ENCODE measurements at regions not wholly inside any gene's neighbourhood (a gene's known extent, or its start where the extent isn't known, plus 50 kb on each side); places are given as distances from the start of the nearest gene placed in this dataset.

DNA sequence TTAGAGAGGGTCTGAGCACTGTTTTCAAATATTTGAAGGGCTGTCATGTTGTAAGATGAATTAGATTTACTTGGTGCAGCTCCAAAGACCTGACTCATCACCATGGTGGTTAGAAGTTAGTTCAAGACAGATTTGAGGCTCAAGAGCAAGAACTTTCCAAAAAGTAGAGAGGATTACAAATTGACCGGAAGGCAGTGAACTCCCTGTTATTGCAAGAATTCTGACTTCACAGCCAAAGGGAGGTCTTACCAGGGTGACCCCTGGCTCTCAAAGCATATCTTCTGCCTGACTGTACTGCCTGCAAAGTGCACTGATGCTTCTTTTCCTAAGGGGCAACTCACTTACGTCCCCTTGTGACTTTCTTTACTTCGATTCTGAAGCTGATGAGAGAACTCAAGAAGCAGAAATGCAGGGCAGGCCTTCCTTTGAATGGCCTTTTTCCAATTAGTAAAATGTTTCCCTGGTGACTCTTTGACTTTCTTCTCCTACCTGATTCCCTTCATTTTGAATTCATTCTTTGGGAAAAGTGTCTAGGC is 86.4 kb downstream of the NAV1 start:
- TF ChIP-seq MYC (IDR thresholded peaks at IDR 0.05; ENCODE audit: insufficient read depth, insufficient read length, insufficient replicate concordance, low read length, severe bottlenecking) (no peak), CTCF (IDR thresholded peaks at IDR 0.05 in 2 of 3, conservative IDR thresholded peaks at IDR 0.05 in 1 of 3; ENCODE audit: control insufficient read depth in 2 of 3, extremely low read depth in 1 of 3, insufficient read depth in 1 of 3, low read depth in 3 of 3, low read length in 3 of 3) (no peak), TCF12 (IDR thresholded peaks at IDR 0.05; ENCODE audit: low read depth, low read length) (no peak), E4F1 (IDR thresholded peaks at IDR 0.05; ENCODE audit: borderline replicate concordance, partially characterized antibody) (no peak), POLR2A (IDR thresholded peaks at IDR 0.05; ENCODE audit: low read depth, low read length) (no peak), REST (IDR thresholded peaks at IDR 0.05; ENCODE audit: low read depth, low read length) (no peak), PML (IDR thresholded peaks at IDR 0.05; ENCODE audit: low read length) (no peak), PBX3 (IDR thresholded peaks at IDR 0.05; ENCODE audit: insufficient replicate concordance, low read depth, low read length) (no peak)
- TF ChIP-seq, protein P1, sequence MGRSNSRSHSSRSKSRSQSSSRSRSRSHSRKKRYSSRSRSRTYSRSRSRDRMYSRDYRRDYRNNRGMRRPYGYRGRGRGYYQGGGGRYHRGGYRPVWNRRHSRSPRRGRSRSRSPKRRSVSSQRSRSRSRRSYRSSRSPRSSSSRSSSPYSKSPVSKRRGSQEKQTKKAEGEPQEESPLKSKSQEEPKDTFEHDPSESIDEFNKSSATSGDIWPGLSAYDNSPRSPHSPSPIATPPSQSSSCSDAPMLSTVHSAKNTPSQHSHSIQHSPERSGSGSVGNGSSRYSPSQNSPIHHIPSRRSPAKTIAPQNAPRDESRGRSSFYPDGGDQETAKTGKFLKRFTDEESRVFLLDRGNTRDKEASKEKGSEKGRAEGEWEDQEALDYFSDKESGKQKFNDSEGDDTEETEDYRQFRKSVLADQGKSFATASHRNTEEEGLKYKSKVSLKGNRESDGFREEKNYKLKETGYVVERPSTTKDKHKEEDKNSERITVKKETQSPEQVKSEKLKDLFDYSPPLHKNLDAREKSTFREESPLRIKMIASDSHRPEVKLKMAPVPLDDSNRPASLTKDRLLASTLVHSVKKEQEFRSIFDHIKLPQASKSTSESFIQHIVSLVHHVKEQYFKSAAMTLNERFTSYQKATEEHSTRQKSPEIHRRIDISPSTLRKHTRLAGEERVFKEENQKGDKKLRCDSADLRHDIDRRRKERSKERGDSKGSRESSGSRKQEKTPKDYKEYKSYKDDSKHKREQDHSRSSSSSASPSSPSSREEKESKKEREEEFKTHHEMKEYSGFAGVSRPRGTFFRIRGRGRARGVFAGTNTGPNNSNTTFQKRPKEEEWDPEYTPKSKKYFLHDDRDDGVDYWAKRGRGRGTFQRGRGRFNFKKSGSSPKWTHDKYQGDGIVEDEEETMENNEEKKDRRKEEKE (IDR thresholded peaks at IDR 0.05): no peak

All from GM12878 (cell line).